Epithelial cell of esophagus (primary cell): ENCODE measurements at regions not wholly inside any gene's neighbourhood (a gene's known extent, or its start where the extent isn't known, plus 50 kb on each side); places are given as distances from the start of the nearest gene placed in this dataset.
"Not testable (repeated sequence)": the region's sequence is repeated elsewhere in the genome, so short reads cannot be mapped to it uniquely, and the experiment has no call there.

Experiments
- DNase-seq: peaks from one replicate; pipeline ENCODE4 v3.0.0; 2010; ENCODE audit warnings: low read depth
- H3K4me3 ChIP-seq: 2 replicates; pipeline ENCODE4 v1.5.1; 2011; ENCODE audit warnings: mild to moderate bottlenecking, low read length, control low read depth
- CTCF ChIP-seq: IDR thresholded peaks from 2 replicates; pipeline ENCODE4 v1.5.1; 2011; ENCODE audit warnings: low read depth, mild to moderate bottlenecking, low read length, control low read depth, inconsistent platforms; ENCODE audit not compliant: insufficient read depth; ENCODE audit errors: missing control alignments

DNA sequence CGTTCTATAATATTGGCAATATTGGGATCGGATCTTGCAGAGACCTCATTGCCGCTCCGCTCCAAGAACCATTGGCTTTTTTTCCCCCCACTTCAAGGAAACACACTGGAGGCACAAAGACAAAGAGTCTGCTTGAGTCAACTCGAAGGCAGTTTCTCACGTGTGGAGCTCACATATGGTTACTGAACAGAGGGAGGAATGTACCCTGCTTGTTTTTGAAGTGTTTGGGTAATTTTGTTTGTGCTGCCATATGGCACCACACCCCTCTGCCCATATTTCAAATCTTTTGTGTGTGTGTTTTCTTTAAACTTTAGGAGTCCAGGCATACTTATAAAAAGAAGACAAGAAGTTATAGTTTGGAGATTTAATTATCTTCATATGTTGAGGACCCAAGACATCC lies 595.9 kb downstream of the DTWD2 start:
- H3K4me3 ChIP-seq, result no peak overlapping the region
- no peak for TF ChIP-seq CTCF
- no peak for DNase-seq

GRCh38 chr5:118382931-118383330 lies 605.4 kb downstream of the DTWD2 start:
- not testable (repeated sequence) for H3K4me3 ChIP-seq

DNA sequence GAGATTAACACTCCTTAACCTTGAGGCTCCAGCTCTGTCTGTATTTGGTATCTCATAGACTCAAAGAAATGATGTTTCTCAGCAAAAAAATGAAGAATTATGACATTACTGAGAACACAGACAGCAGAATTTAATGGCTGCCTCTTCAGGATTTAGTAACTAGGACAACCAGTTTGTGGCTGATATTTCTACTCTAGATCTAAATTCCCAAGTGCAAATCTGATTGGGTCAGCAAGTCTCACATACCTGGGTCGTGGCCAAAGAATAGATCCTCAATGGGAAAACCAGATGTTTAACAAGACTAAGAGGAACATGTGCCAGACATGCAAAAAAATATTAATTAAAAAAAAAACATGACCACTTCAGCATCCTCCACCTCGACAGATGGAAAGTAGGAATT lies 608.9 kb downstream of the DTWD2 start:
- DNase-seq, result no peak
- TF ChIP-seq CTCF, result no peak

More at GRCh38 chr5:118382931-118383330, 605.4 kb downstream of the DTWD2 start:
- DNase-seq, result not testable (repeated sequence)

DNA sequence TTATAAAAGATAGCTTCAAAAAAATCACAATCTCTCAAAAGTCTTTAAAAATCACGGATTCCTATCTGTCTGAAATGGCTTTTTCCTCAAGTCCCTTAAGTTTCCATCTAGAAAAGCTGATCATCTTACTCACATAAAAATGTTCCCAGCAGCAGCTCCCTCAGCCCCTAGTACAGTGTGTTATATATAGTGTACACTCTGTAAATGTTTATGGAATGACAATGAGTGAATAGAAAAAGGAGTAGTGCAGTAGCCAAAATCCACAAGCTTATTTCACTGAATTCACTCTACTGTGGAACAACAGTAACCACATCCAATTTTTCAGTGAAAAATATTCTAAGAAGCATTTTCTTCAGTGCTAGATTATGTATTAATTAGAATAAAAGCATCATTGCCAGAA lies 609.4 kb downstream of the DTWD2 start:
- no peak for DNase-seq
- no peak overlapping the region for H3K4me3 ChIP-seq
- TF ChIP-seq CTCF, result no peak

More for the DNA sequence above, 608.9 kb downstream of the DTWD2 start:
- H3K4me3 ChIP-seq, result no peak overlapping the region

DNA sequence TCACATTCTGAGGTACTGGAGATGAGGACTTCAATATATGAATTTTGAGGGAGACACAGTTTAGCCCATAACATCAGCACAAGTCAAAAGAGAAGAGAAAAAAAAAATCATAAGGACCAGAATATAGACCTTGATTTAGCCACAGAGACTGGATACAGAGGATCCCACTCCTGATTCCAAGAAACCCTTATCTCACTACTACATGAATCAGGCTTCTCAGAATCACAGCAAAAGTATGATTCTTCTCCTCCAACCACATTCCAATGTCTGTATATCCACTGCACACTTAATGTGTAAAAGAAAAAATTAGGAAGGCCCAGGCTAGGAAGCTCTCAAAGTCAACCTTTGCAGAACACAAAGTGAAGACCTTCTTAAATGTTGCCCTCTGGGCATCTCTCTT lies 610.9 kb downstream of the DTWD2 start:
- no peak for DNase-seq
- H3K4me3 ChIP-seq, result no peak overlapping the region
- TF ChIP-seq CTCF, result no peak

- no peak for DNase-seq
- TF ChIP-seq CTCF, result no peak
- no peak overlapping the region for H3K4me3 ChIP-seq
Measured at GRCh38 chr5:118371973-118372831, 616.1 kb downstream of the DTWD2 start.

GRCh38 chr5:118366429-118366828 lies 621.9 kb downstream of the DTWD2 start:
- no peak for DNase-seq
- no peak for TF ChIP-seq CTCF
- H3K4me3 ChIP-seq, result no peak overlapping the region
